ENCODE measurements at regions not wholly inside any gene's neighbourhood (a gene's known extent, or its start where the extent isn't known, plus 50 kb on each side); places are given as distances from the start of the nearest gene placed in this dataset.

DNA sequence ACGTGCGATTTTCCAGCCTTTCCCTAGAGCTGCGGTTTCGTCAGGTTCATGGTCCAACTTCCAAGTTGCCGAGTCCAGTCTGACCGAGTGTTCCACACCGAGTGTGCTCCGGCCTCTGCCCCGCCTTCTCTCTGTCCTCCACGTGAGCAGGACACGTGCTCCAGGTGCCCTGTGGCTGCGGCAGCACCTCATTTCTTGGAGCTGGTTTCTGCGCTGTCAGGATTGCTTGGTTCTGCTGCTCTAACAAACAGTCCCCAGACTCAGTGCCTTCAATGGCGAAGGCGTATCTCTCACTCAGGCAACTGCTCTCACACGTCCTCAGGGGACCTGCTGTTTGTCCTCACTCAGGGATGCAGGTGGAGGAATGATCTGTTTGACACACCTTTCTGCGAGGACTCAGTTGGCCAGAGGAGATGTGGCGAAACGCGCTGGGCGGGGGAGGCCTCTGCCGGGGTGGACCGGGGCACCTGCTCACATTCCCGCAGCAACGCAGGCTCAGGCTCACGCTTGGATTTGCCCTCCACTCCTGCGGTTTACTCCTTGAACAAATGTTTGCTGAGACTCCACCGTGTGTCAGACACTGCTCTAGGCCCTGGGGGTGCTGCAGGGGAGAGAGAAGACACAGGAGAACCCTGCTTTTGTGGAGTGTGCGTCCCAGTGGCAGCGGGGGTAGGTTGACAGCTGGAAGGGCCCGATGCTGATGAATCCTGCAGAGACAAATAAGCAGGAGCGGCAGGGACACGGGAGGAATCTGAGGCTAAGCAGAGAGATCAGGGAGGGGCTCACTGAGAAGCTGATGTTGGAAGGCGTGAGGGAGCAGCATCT lies 63.4 kb upstream of the FBRSL1 start:
- BruUV-seq (replicated peaks) = no TSS peak
- intact Hi-C loops (cut with micrococcal nuclease; ENCODE audit: unreplicated experiment) = no loop called here

DNA sequence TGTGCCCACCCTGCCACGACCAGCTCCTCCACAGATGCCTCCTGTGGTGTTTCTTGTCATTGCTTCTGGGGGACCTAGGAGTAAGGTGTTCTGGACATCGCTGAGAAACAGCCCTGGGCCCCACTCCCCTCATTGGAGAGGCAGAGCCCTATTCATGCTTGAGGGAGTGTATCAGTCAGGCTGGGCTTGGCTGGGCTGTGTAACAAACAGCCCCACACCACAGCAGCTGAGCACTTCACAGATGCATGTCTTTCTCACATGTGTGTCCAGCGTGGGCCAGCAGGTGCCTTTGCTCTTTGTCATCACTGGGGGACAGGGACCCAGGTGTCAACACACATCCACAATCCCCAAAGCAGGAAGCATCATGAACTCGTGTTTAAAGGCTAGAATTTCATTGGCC lies 65.1 kb upstream of the FBRSL1 start:
- peaks cover 32% of the 10 kb centered on the region for H3K4me1 ChIP-seq (ENCODE audit: insufficient read depth, low read length, poor library complexity, severe bottlenecking)
- CTCF ChIA-PET = no interaction called here
- H3K27me3 ChIP-seq (replicated peaks; ENCODE audit: insufficient read depth, low read depth, low read length, poor library complexity) = peaks cover 10% of the 10 kb centered on the region
- intact Hi-C loops (cut with micrococcal nuclease; ENCODE audit: unreplicated experiment) = no loop called here
- POLR2A ChIA-PET (ENCODE audit: low non-redundant PET) = no interaction called here
- no peak for DNase-seq (ENCODE audit: low spot score)
- H3K9me3 ChIP-seq (ENCODE audit: low read depth, low read length, poor library complexity, severe bottlenecking) = no peaks in the 10 kb centered on the region
- no peak overlapping the region for H3K27ac ChIP-seq (ENCODE audit: low read depth, low read length, poor library complexity, severe bottlenecking)
- no TSS peak for BruUV-seq (replicated peaks)
- no peaks in the 10 kb centered on the region for H3K36me3 ChIP-seq (ENCODE audit: insufficient read depth, low read length, poor library complexity, severe bottlenecking)
- no peak overlapping the region for H3K4me3 ChIP-seq (ENCODE audit: low read depth, low read length, poor library complexity, severe bottlenecking)
- TF ChIP-seq EZH2 (IDR thresholded peaks at IDR 0.05; ENCODE audit: borderline replicate concordance, low read depth, low read length, poor library complexity, severe bottlenecking) = no peak
- TF ChIP-seq, protein P1, sequence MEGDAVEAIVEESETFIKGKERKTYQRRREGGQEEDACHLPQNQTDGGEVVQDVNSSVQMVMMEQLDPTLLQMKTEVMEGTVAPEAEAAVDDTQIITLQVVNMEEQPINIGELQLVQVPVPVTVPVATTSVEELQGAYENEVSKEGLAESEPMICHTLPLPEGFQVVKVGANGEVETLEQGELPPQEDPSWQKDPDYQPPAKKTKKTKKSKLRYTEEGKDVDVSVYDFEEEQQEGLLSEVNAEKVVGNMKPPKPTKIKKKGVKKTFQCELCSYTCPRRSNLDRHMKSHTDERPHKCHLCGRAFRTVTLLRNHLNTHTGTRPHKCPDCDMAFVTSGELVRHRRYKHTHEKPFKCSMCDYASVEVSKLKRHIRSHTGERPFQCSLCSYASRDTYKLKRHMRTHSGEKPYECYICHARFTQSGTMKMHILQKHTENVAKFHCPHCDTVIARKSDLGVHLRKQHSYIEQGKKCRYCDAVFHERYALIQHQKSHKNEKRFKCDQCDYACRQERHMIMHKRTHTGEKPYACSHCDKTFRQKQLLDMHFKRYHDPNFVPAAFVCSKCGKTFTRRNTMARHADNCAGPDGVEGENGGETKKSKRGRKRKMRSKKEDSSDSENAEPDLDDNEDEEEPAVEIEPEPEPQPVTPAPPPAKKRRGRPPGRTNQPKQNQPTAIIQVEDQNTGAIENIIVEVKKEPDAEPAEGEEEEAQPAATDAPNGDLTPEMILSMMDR (conservative IDR thresholded peaks at IDR 0.05; ENCODE audit: low read depth, low read length) = no peak

More for the DNA sequence above, 63.4 kb upstream of the FBRSL1 start:
- no peak overlapping the region for H3K27ac ChIP-seq (ENCODE audit: low read depth, low read length, poor library complexity, severe bottlenecking)
- ChIA-PET POLR2A (ENCODE audit: low non-redundant PET) (no interaction called here), CTCF (no interaction called here)
- TF ChIP-seq, protein P1 (conservative IDR thresholded peaks at IDR 0.05; ENCODE audit: low read depth, low read length) = no peak
- no peak for TF ChIP-seq EZH2 (IDR thresholded peaks at IDR 0.05; ENCODE audit: borderline replicate concordance, low read depth, low read length, poor library complexity, severe bottlenecking)
- H3K27me3 ChIP-seq (replicated peaks; ENCODE audit: insufficient read depth, low read depth, low read length, poor library complexity) = no peaks in the 10 kb centered on the region
- no peak for DNase-seq (ENCODE audit: low spot score)
- no peaks in the 10 kb centered on the region for H3K9me3 ChIP-seq (ENCODE audit: low read depth, low read length, poor library complexity, severe bottlenecking)
- no peaks in the 10 kb centered on the region for H3K36me3 ChIP-seq (ENCODE audit: insufficient read depth, low read length, poor library complexity, severe bottlenecking)
- peaks cover 48% of the 10 kb centered on the region for H3K4me1 ChIP-seq (ENCODE audit: insufficient read depth, low read length, poor library complexity, severe bottlenecking)
- no peak overlapping the region for H3K4me3 ChIP-seq (ENCODE audit: low read depth, low read length, poor library complexity, severe bottlenecking)

DNA sequence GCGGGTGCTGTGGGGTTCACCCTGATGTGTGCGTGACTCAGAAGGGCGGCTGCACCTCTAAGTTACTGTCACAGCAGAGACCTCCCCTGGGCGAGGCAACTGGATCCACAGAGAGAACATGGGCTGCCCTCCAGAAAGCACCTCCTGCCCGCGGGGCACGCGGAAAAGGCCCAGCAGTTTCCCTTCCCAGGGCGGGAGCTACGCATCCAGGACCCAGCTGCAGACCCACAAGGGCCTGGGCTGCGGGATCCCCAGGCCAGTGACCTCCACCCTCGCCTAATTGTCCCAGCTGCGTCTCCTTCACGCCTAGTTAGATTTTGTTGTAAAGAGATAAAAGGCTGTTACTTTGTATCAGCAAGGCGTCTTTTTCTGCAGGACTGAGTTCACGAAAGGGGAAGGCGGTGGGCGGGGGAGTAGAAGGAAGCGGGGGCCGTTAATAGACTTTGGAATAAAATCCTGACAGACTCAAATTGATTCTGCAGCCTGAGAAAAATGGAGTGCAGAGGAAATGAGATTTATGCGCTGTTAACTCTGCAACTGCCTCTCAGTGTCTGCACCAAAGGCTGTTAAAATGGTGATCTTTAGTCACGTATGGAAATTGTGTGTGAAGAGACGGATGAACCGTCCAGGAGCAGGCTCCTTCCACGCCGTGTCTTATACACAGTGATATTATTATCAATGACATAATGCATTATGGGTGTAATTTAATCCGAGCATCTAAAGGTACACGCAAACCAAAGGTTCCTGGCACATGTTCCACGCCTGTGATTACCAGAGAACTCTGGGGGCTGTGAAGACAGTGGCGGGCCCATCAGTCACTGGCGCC lies 65.9 kb upstream of the FBRSL1 start:
- TF ChIP-seq, protein P1 (conservative IDR thresholded peaks at IDR 0.05; ENCODE audit: low read depth, low read length) = no peak
- TF ChIP-seq EZH2 (IDR thresholded peaks at IDR 0.05; ENCODE audit: borderline replicate concordance, low read depth, low read length, poor library complexity, severe bottlenecking) = no peak
- H3K27ac ChIP-seq (ENCODE audit: low read depth, low read length, poor library complexity, severe bottlenecking) = no peak overlapping the region
- H3K27me3 ChIP-seq (replicated peaks; ENCODE audit: insufficient read depth, low read depth, low read length, poor library complexity) = peaks cover 16% of the 10 kb centered on the region
- BruUV-seq (replicated peaks) = no TSS peak
- intact Hi-C loops (cut with micrococcal nuclease; ENCODE audit: unreplicated experiment) = no loop called here
- peak; percentile 74 for DNase-seq (ENCODE audit: low spot score)
- CTCF ChIA-PET = no interaction called here
- H3K4me1 ChIP-seq (ENCODE audit: insufficient read depth, low read length, poor library complexity, severe bottlenecking) = peaks cover 29% of the 10 kb centered on the region
- no peaks in the 10 kb centered on the region for H3K9me3 ChIP-seq (ENCODE audit: low read depth, low read length, poor library complexity, severe bottlenecking)
- POLR2A ChIA-PET (ENCODE audit: low non-redundant PET) = no interaction called here
- no peak overlapping the region for H3K4me3 ChIP-seq (ENCODE audit: low read depth, low read length, poor library complexity, severe bottlenecking)
- H3K36me3 ChIP-seq (ENCODE audit: insufficient read depth, low read length, poor library complexity, severe bottlenecking) = no peaks in the 10 kb centered on the region
